HEK293 (cell line): ENCODE measurements at regions not wholly inside any gene's neighbourhood (a gene's known extent, or its start where the extent isn't known, plus 50 kb on each side); places are given as distances from the start of the nearest gene placed in this dataset.

Source experiments
- CTCF ChIA-PET: fragments of 350-600 bp; formaldehyde crosslinking; extraction: SDS; loops from one replicate; lab custom pipeline; 2021; ENCODE audit warnings: antibody characterized with exemption; lab: Yijun Ruan, JAX
- POLR2A ChIA-PET: fragments of 300-600 bp; formaldehyde crosslinking; extraction: SDS; loops from one replicate; lab custom pipeline; 2020; ENCODE audit warnings: antibody characterized with exemption, inconsistent platforms; lab: Yijun Ruan, JAX
- H3K27ac ChIP-seq: fragments of 200-500 bp; sonication (Bioruptor generic); 2 replicates; pipeline ENCODE4 v1.5.1; 2014; ENCODE audit warnings: low read depth, low read length, control low read depth, inconsistent platforms; ENCODE audit errors: extremely low read depth
- H3K36me3 ChIP-seq, 2 experiments: fragments of 200-500 bp in 1 of 2; sonication (Bioruptor generic) in 1 of 2; 1 replicate in 1 of 2; 2 replicates in 1 of 2; pipeline ENCODE4 v1.5.1; 2014 to 2017; ENCODE audit warnings: inconsistent platforms in 2 of 2, low read length in 2 of 2; ENCODE audit not compliant: control insufficient read depth in 2 of 2, insufficient read depth in 1 of 2
- H3K4me1 ChIP-seq: fragments of 200-500 bp; sonication (Bioruptor generic); 2 replicates; pipeline ENCODE4 v1.5.1; 2014; ENCODE audit warnings: mild to moderate bottlenecking, low read length, inconsistent platforms; ENCODE audit not compliant: control insufficient read depth, insufficient read depth
- H3K4me3 ChIP-seq: 2 replicates; pipeline ENCODE4 v1.5.1; 2011; ENCODE audit warnings: low read depth, mild to moderate bottlenecking, control low read depth, low read length, moderate library complexity
- H3K9me3 ChIP-seq: fragments of 200-500 bp; sonication (Bioruptor generic); 2 replicates; pipeline ENCODE4 v1.5.1; 2014; ENCODE audit warnings: low read depth, low read length, inconsistent platforms; ENCODE audit not compliant: control insufficient read depth, insufficient read depth
- OSR2 ChIP-seq: fragments of 450-650 bp; formaldehyde crosslinking; IDR thresholded peaks from 2 replicates; pipeline ENCODE4 v1.5.1; 2016; ENCODE audit warnings: missing biosample characterization, missing genetic modification characterization
- PRDM1 ChIP-seq: fragments of 450-650 bp; formaldehyde crosslinking; IDR thresholded peaks from 2 replicates; pipeline ENCODE4; 2016; ENCODE audit warnings: missing biosample characterization, missing genetic modification characterization
- SCRT2 ChIP-seq: fragments of 450-650 bp; formaldehyde crosslinking; IDR thresholded peaks from 2 replicates; pipeline ENCODE4 v1.5.1; 2016; ENCODE audit warnings: missing biosample characterization, missing genetic modification characterization
- WT1 ChIP-seq: fragments of 450-650 bp; formaldehyde crosslinking; IDR thresholded peaks from 2 replicates; pipeline ENCODE4 v1.5.1; 2016; ENCODE audit warnings: missing biosample characterization, missing genetic modification characterization
- YY1 ChIP-seq: fragments of 450-650 bp; formaldehyde crosslinking; IDR thresholded peaks from 2 replicates; pipeline ENCODE4 v1.5.1; 2018; ENCODE audit warnings: missing biosample characterization, missing genetic modification characterization
- ZEB2 ChIP-seq: fragments of 450-650 bp; formaldehyde crosslinking; IDR thresholded peaks from 2 replicates; pipeline ENCODE4 v1.5.1; 2016; ENCODE audit warnings: missing biosample characterization, missing genetic modification characterization
- ZFP69B ChIP-seq: fragments of 450-650 bp; formaldehyde crosslinking; IDR thresholded peaks from 2 replicates; pipeline ENCODE4 v1.5.1; 2016; ENCODE audit warnings: missing biosample characterization, missing genetic modification characterization
- ZNF121 ChIP-seq: fragments of 450-650 bp; formaldehyde crosslinking; IDR thresholded peaks from 2 replicates; pipeline ENCODE4 v1.5.1; 2016; ENCODE audit warnings: missing biosample characterization, missing genetic modification characterization
- ZNF16 ChIP-seq: fragments of 450-650 bp; formaldehyde crosslinking; IDR thresholded peaks from 2 replicates; pipeline ENCODE4 v1.5.1; 2016; ENCODE audit warnings: low read depth, missing biosample characterization, missing genetic modification characterization
- ZNF211 ChIP-seq: fragments of 450-650 bp; formaldehyde crosslinking; IDR thresholded peaks from 2 replicates; pipeline ENCODE4 v1.5.1; 2016; ENCODE audit warnings: low read depth, missing biosample characterization, missing genetic modification characterization
- ZNF214 ChIP-seq: fragments of 450-650 bp; formaldehyde crosslinking; IDR thresholded peaks from 2 replicates; pipeline ENCODE4 v1.5.1; 2017; ENCODE audit warnings: missing biosample characterization, mild to moderate bottlenecking, missing genetic modification characterization, borderline replicate concordance
- ZNF248 ChIP-seq: fragments of 450-650 bp; formaldehyde crosslinking; IDR thresholded peaks from 2 replicates; pipeline ENCODE4 v1.5.1; 2017; ENCODE audit warnings: missing biosample characterization, missing genetic modification characterization
- ZNF266 ChIP-seq: fragments of 450-650 bp; formaldehyde crosslinking; IDR thresholded peaks from 2 replicates; pipeline ENCODE4 v1.5.1; 2016; ENCODE audit warnings: missing biosample characterization, missing genetic modification characterization, low read depth
- ZNF324 ChIP-seq: fragments of 450-650 bp; formaldehyde crosslinking; IDR thresholded peaks from 2 replicates; pipeline ENCODE4 v1.5.1; 2016; ENCODE audit warnings: missing biosample characterization, missing genetic modification characterization
- ZNF529 ChIP-seq: fragments of 450-650 bp; formaldehyde crosslinking; IDR thresholded peaks from 2 replicates; pipeline ENCODE4 v1.5.1; 2017; ENCODE audit warnings: missing genetic modification characterization, missing biosample characterization; ENCODE audit not compliant: insufficient replicate concordance
- ZNF530 ChIP-seq: fragments of 450-650 bp; formaldehyde crosslinking; IDR thresholded peaks from 2 replicates; pipeline ENCODE4 v1.5.1; 2016; ENCODE audit warnings: low read depth, missing biosample characterization, missing genetic modification characterization
- ZNF549 ChIP-seq: fragments of 450-650 bp; IDR thresholded peaks from 2 replicates; pipeline ENCODE4 v1.5.1; 2018; ENCODE audit warnings: missing biosample characterization, missing genetic modification characterization, mild to moderate bottlenecking, inconsistent platforms, moderate library complexity
- ZNF560 ChIP-seq: fragments of 450-650 bp; formaldehyde crosslinking; IDR thresholded peaks from 2 replicates; pipeline ENCODE4 v1.5.1; 2017; ENCODE audit warnings: missing biosample characterization, missing genetic modification characterization, borderline replicate concordance
- ZNF610 ChIP-seq: fragments of 450-650 bp; formaldehyde crosslinking; IDR thresholded peaks from 2 replicates; pipeline ENCODE4 v1.5.1; 2016; ENCODE audit warnings: missing biosample characterization, missing genetic modification characterization, borderline replicate concordance
- ZNF707 ChIP-seq: fragments of 450-650 bp; formaldehyde crosslinking; IDR thresholded peaks from 2 replicates; pipeline ENCODE4 v1.5.1; 2016; ENCODE audit warnings: missing biosample characterization, missing genetic modification characterization
- ZNF776 ChIP-seq: fragments of 450-650 bp; formaldehyde crosslinking; IDR thresholded peaks from 2 replicates; pipeline ENCODE4 v1.5.0; 2017; ENCODE audit warnings: missing biosample characterization, missing genetic modification characterization, borderline replicate concordance
- ZSCAN23 ChIP-seq: fragments of 450-650 bp; formaldehyde crosslinking; IDR thresholded peaks from 2 replicates; pipeline ENCODE4 v1.5.1; 2016; ENCODE audit warnings: missing biosample characterization, missing genetic modification characterization
- TF ChIP-seq, protein P1 (sequence below): fragments of 450-650 bp; formaldehyde crosslinking; IDR thresholded peaks from 2 replicates; pipeline ENCODE4 v1.5.1; 2016; ENCODE audit warnings: missing biosample characterization, missing genetic modification characterization
- TF ChIP-seq, protein P2 (sequence below): fragments of 450-650 bp; formaldehyde crosslinking; conservative IDR thresholded peaks from 2 replicates; pipeline ENCODE4 v1.5.1; 2016; ENCODE audit warnings: low read depth, missing biosample characterization, missing genetic modification characterization
- TF ChIP-seq, protein P3 (sequence below): IDR thresholded peaks from 2 replicates; pipeline ENCODE4 v1.6.1; 2011; ENCODE audit warnings: mild to moderate bottlenecking, low read depth, low read length, borderline replicate concordance

DNA sequence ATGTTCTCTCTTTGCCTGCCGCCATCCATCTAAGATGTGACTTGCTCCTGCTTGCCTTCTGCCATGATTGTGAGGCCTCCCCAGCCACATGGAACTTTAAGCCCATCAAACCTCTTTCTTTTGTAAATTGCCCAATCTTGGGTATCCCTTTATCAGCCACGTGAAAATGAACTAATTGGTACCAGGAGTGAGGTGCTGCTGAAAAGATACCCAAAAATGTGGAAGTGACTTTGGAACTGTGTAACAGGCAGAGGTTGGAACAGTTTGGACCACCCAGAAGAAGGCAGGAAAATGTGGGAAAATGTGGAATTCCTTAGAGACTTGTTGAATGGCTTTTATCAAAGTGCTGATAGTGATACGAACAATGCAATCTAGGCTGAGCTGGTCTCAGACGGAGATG lies 694.9 kb downstream of the FRK start:
- ChIA-PET CTCF (interaction anchor here (0.7 kb wide), 1 partner anchor 1364 kb away, joined by 3 read pairs; no protein-coding TSS in a partner anchor), POLR2A (no interaction called here)
- no peak overlapping the region for H3K27ac ChIP-seq
- H3K4me3 ChIP-seq = no peak overlapping the region
- H3K4me1 ChIP-seq = no peaks in the 10 kb centered on the region
- TF ChIP-seq ZNF707 (tag by site-specific recombination) = peak; percentile 88
- no peak for TF ChIP-seq ZFP69B (tag by site-specific recombination)
- H3K36me3 ChIP-seq = no peaks in the 10 kb centered on the region
- no peaks in the 10 kb centered on the region for H3K9me3 ChIP-seq

DNA sequence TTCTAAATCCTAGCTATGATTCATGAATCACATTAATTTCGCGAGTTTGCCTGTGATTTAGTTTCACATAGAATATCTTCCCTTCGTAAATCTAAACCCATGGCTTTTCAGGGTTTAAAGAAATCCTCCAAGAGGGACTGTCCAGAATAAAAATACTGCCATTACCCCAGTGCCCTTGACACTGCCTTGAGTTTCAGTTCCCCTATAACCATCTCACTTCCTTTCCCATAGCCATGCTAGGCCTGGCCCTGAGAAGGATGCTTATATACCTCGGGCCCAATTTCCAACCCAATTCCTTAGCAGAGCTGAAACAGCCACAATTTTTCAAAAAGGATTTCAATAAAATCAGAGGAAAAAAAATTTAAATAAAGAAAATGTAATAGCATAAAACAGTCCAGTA lies 697.3 kb downstream of the FRK start:
- TF ChIP-seq ZNF214 (tag by site-specific recombination) (no peak), ZNF530 (tag by site-specific recombination) (no peak), ZNF248 (tag by site-specific recombination) (no peak), PRDM1 (tag by site-specific recombination) (no peak), ZNF529 (tag by site-specific recombination) (no peak), YY1 (tag by site-specific recombination) (no peak), ZNF266 (no peak), ZEB2 (tag by site-specific recombination) (no peak), ZNF16 (tag by site-specific recombination) (no peak), ZNF211 (no peak)
- TF ChIP-seq, protein P1, sequence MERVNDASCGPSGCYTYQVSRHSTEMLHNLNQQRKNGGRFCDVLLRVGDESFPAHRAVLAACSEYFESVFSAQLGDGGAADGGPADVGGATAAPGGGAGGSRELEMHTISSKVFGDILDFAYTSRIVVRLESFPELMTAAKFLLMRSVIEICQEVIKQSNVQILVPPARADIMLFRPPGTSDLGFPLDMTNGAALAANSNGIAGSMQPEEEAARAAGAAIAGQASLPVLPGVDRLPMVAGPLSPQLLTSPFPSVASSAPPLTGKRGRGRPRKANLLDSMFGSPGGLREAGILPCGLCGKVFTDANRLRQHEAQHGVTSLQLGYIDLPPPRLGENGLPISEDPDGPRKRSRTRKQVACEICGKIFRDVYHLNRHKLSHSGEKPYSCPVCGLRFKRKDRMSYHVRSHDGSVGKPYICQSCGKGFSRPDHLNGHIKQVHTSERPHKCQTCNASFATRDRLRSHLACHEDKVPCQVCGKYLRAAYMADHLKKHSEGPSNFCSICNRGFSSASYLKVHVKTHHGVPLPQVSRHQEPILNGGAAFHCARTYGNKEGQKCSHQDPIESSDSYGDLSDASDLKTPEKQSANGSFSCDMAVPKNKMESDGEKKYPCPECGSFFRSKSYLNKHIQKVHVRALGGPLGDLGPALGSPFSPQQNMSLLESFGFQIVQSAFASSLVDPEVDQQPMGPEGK (tag by site-specific recombination) = no peak
- TF ChIP-seq, protein P2, sequence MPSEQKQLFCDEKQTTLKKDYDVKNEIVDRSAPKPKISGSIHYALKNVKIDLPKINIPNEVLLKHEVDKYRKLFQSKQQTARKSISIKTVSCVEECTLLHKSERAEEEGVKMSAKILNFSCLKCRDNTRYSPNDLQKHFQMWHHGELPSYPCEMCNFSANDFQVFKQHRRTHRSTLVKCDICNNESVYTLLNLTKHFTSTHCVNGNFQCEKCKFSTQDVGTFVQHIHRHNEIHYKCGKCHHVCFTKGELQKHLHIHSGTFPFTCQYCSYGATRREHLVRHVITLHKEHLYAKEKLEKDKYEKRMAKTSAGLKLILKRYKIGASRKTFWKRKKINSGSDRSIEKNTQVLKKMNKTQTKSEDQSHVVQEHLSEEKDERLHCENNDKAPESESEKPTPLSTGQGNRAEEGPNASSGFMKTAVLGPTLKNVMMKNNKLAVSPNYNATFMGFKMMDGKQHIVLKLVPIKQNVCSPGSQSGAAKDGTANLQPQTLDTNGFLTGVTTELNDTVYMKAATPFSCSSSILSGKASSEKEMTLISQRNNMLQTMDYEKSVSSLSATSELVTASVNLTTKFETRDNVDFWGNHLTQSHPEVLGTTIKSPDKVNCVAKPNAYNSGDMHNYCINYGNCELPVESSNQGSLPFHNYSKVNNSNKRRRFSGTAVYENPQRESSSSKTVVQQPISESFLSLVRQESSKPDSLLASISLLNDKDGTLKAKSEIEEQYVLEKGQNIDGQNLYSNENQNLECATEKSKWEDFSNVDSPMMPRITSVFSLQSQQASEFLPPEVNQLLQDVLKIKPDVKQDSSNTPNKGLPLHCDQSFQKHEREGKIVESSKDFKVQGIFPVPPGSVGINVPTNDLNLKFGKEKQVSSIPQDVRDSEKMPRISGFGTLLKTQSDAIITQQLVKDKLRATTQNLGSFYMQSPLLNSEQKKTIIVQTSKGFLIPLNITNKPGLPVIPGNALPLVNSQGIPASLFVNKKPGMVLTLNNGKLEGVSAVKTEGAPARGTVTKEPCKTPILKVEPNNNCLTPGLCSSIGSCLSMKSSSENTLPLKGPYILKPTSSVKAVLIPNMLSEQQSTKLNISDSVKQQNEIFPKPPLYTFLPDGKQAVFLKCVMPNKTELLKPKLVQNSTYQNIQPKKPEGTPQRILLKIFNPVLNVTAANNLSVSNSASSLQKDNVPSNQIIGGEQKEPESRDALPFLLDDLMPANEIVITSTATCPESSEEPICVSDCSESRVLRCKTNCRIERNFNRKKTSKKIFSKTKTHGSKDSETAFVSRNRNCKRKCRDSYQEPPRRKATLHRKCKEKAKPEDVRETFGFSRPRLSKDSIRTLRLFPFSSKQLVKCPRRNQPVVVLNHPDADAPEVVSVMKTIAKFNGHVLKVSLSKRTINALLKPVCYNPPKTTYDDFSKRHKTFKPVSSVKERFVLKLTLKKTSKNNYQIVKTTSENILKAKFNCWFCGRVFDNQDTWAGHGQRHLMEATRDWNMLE (tag by site-specific recombination) = no peak
- H3K36me3 ChIP-seq = no peaks in the 10 kb centered on the region
- CTCF ChIA-PET = no interaction called here
- POLR2A ChIA-PET = no interaction called here
- no peak overlapping the region for H3K27ac ChIP-seq
- no peak overlapping the region for H3K4me3 ChIP-seq
- no peaks in the 10 kb centered on the region for H3K4me1 ChIP-seq
- no peaks in the 10 kb centered on the region for H3K9me3 ChIP-seq

DNA sequence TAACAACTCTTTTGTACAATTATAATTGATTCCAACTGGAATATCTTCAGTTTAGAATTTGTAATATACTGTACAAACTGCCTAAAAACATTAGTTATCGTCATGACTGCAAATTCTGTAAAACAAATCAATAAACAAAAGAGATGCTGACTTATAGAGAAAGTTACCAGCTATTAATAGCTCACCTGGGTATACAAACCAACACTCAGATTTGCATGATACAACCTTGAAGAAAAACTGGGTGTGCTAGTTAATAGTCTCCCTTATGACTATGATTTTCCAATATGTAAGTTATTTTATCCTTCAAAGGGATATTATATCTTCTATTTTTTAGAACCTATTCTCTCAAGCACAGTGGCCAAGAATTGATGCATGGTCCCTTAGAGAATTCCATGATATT lies 698.5 kb downstream of the FRK start:
- H3K36me3 ChIP-seq = no peaks in the 10 kb centered on the region
- ChIA-PET POLR2A (no interaction called here), CTCF (no interaction called here)
- H3K9me3 ChIP-seq = no peaks in the 10 kb centered on the region
- H3K27ac ChIP-seq = no peak overlapping the region
- no peaks in the 10 kb centered on the region for H3K4me1 ChIP-seq
- TF ChIP-seq ZNF549 (tag by site-specific recombination) (no peak), ZNF324 (no peak), ZNF121 (tag by site-specific recombination) (no peak), WT1 (tag by site-specific recombination) (no peak), ZNF610 (no peak), ZSCAN23 (tag by site-specific recombination) (no peak), ZNF776 (tag by site-specific recombination) (no peak), SCRT2 (no peak), OSR2 (tag by site-specific recombination) (no peak), ZNF560 (tag by site-specific recombination) (no peak)
- TF ChIP-seq, protein P3, sequence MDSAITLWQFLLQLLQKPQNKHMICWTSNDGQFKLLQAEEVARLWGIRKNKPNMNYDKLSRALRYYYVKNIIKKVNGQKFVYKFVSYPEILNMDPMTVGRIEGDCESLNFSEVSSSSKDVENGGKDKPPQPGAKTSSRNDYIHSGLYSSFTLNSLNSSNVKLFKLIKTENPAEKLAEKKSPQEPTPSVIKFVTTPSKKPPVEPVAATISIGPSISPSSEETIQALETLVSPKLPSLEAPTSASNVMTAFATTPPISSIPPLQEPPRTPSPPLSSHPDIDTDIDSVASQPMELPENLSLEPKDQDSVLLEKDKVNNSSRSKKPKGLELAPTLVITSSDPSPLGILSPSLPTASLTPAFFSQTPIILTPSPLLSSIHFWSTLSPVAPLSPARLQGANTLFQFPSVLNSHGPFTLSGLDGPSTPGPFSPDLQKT = no peak
- H3K4me3 ChIP-seq = no peak overlapping the region
